Right lung (tissue), 2 donors: ENCODE measurements at regions not wholly inside any gene's neighbourhood (a gene's known extent, or its start where the extent isn't known, plus 50 kb on each side); places are given as distances from the start of the nearest gene placed in this dataset.
"Not testable (repeated sequence)": the region's sequence is repeated elsewhere in the genome, so short reads cannot be mapped to it uniquely, and the experiment has no call there.

ENCODE experiments used
- DNase-seq, 2 donors: peaks; one replicate each; pipeline ENCODE4 v3.0.0-alpha.2; 2013

GRCh38 chr9:85208666-85209065 is 533.1 kb downstream of the AGTPBP1 start:
- DNase-seq = no peak

GRCh38 chr9:85204176-85204575 is 534.6 kb downstream of the NTRK2 start:
- no peak for DNase-seq

- no peak for DNase-seq
Observed at GRCh38 chr9:85202596-85202995, 533.1 kb downstream of the NTRK2 start.

GRCh38 chr9:85200726-85201404 is 531.3 kb downstream of the NTRK2 start:
- no peak for DNase-seq

GRCh38 chr9:85199866-85200495 is 530.5 kb downstream of the NTRK2 start:
- no peak for DNase-seq

- no peak for DNase-seq
Observed at GRCh38 chr9:85192750-85193149, 523.2 kb downstream of the NTRK2 start.

- DNase-seq = no peak
Observed at GRCh38 chr9:85186218-85186585, 516.7 kb downstream of the NTRK2 start.

GRCh38 chr9:85185486-85186217 is 516.1 kb downstream of the NTRK2 start:
- no peak for DNase-seq

- DNase-seq = no peak
Observed at GRCh38 chr9:85182383-85182782, 512.9 kb downstream of the NTRK2 start.

- no peak for DNase-seq
Observed at GRCh38 chr9:85178474-85178873, 508.9 kb downstream of the NTRK2 start.

GRCh38 chr9:85173967-85174366 is 504.4 kb downstream of the NTRK2 start:
- no peak for DNase-seq

- DNase-seq = no peak
Observed at GRCh38 chr9:85172001-85172978, 502.8 kb downstream of the NTRK2 start.

- DNase-seq = no peak
Observed at GRCh38 chr9:85171163-85171562, 501.6 kb downstream of the NTRK2 start.

- DNase-seq = no peak
Observed at GRCh38 chr9:85168412-85168811, 498.9 kb downstream of the NTRK2 start.

GRCh38 chr9:85167146-85167545 is 497.6 kb downstream of the NTRK2 start:
- no peak for DNase-seq

GRCh38 chr9:85163825-85164224 is 494.3 kb downstream of the NTRK2 start:
- DNase-seq = no peak

GRCh38 chr9:85163415-85163814 is 493.9 kb downstream of the NTRK2 start:
- no peak for DNase-seq

- no peak for DNase-seq
Observed at GRCh38 chr9:85162822-85163221, 493.3 kb downstream of the NTRK2 start.

GRCh38 chr9:85160944-85161343 is 491.4 kb downstream of the NTRK2 start:
- DNase-seq = not testable (repeated sequence)

- DNase-seq = no peak
Observed at GRCh38 chr9:85158512-85158911, 489.0 kb downstream of the NTRK2 start.

- no peak for DNase-seq
Observed at GRCh38 chr9:85157772-85158171, 488.2 kb downstream of the NTRK2 start.

GRCh38 chr9:85156652-85157051 is 487.1 kb downstream of the NTRK2 start:
- no peak for DNase-seq
